HG03442 (cell line): ENCODE measurements at regions not wholly inside any gene's neighbourhood (a gene's known extent, or its start where the extent isn't known, plus 50 kb on each side); places are given as distances from the start of the nearest gene placed in this dataset.
"Not testable (repeated sequence)": the region's sequence is repeated elsewhere in the genome, so short reads cannot be mapped to it uniquely, and the experiment has no call there.

Experiments used
- ATAC-seq: cut with Tn5 transposase; IDR thresholded peaks from one replicate; pipeline ENCODE4 v1.9.1; 2021; ENCODE audit warnings: mild to moderate bottlenecking, moderate library complexity; ENCODE audit not compliant: unreplicated experiment

DNA sequence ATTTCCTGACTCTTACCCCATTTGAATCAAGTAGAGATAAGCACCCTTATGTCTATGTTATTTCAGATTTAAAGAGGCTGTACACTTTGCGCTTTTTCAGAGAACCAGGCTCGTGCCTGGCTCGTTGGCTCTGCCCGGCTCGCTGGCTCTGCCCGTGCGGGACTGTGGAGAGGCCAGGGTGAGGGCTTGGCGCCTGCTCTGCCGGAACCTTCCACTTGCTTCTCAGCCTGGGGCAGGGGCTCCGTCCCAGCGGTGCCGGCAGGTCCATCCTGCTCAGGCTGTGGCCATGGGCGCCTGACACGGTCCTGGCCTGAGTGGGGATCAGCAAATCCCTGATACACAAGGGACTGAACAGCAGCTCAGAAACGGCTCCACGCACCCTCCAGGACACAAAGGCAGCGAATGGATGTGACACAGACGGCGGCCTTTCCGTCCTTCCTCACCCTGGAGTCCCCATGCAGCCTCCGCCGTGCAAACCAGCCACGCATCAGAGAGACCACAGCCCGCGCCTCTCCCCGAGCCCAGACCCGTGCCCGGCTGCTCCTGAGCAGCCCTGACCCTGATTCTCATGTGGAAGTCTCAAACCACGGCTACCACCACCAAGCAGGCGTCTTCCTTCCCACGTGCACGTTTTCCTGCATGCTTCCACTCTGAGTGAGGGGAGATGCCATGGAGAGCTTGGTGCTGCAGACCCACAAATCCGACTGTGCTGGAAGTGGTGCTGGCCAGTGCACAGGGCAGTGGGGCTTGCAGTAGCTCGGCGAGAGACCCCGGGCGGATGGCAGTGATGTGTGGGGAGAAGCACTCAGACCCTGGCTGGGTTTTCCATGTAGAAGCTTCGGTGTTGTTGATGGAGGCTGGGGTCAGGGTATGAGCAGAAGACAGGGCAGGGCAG lies 233.9 kb downstream of the ERMARD start:
- ATAC-seq = no peak

DNA sequence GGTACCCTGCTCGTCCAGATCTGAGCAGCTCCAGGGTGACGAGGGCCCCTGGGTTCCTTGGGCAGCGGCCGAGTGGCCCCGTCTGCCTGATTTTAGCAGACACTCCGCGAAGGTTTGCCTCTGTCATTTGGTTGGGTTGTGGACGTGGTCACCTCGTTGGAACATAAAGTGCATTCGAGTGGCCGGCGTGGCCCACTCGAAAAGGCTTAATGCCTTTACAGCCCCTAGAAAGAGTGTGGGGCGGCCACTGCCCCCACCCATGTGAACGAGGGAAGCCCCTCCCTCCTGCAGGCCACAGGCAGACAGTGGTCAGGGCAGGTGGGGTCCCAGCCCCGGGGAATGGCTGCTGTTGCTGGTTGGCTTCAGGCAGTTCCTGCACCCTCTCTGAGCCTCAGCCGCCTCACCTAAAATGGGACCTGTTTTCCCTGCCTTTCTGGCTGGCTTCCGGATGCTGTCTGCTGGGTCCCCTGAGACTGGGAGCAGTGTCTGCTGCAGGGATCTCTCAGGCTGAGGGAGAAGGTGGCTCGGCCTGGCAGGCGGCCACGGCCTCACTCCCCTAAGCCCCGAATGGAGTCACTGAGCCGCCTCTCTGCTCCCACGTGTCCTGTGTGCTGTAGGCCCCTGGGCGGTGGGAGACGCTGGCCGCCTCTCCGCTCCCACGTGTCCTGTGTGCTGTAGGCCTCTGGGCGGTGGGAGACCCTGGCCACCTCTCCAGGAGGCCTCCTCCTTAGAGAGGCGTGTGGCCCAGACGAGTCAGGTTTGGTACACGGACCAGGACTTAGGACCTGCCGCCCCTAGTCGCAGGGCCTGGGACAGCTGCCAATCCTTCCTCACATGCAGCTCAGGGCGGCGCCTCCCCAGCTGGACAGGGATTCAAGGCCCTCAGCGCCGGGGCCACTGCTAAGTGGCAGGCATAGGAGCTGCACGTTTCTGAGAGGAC lies 233.0 kb downstream of the ERMARD start:
- ATAC-seq = no peak

- ATAC-seq = no peak
Measured at GRCh38 chr6:169983651-169984050, 232.2 kb downstream of the ERMARD start.

DNA sequence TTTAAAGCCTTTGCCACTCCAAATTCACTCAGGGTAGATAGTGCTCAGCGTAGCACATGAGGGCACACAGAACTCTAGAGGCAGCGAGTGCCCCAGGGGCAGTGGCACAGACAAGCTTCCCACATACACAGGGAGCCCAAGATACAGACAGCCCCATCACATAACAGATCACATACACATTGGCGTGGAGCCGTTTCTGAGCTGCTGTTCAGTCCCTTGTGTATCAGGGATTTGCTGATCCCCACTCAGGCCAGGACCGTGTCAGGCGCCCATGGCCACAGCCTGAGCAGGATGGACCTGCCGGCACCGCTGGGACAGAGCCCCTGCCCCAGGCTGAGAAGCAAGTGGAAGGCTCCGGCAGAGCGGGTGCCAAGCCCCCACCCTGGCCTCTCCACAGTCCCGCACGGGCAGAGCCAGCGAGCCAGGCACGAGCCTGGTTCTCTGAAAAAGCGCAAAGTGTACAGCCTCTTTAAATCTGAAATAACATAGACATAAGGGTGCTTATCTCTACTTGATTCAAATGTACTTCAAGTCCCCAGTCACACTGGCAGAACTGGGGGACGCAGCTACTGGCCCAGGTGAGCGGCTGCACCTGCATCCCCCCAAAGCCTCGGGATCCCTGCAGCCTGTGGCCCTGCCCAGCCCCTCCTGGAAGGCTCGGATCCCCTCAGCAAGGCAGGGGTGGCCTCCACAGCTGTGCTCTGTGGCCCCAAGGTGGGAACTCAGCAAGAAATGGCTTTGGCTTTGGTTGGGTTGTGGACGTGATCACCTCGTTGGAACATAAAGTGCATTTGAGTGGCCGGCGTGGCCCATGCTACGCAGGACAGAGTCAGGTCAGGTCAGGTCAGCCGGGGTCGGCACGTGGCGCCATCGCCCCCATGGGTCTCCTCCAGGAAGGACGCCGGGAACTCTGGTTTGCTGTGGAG lies 231.3 kb downstream of the ERMARD start:
- ATAC-seq = no peak

DNA sequence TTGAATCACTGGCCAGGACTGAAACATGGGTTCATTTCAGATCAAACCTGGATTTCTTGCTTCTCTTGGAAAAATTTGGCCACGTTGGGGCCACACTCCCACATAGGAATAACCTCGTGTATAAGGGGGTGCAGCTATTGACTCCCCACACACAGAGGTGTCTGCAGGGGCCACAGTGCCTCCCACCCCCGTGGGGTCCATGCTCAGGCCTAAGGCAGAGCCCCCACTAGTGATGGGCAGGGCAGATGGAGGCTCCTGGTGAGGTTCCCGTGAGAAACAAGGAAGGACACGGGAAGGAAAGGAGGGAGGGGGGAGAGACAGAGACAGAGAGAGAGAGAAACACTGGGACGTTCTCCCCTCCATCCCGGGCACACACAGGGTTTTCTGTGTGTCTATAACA lies 230.5 kb downstream of the ERMARD start:
- no peak for ATAC-seq

- ATAC-seq = no peak
Measured at GRCh38 chr6:169981568-169981967, 230.1 kb downstream of the ERMARD start.

- ATAC-seq = no peak
Measured at GRCh38 chr6:169980826-169981450, 229.5 kb downstream of the ERMARD start.

- no peak for ATAC-seq
Measured at GRCh38 chr6:169979873-169980432, 228.5 kb downstream of the ERMARD start.

DNA sequence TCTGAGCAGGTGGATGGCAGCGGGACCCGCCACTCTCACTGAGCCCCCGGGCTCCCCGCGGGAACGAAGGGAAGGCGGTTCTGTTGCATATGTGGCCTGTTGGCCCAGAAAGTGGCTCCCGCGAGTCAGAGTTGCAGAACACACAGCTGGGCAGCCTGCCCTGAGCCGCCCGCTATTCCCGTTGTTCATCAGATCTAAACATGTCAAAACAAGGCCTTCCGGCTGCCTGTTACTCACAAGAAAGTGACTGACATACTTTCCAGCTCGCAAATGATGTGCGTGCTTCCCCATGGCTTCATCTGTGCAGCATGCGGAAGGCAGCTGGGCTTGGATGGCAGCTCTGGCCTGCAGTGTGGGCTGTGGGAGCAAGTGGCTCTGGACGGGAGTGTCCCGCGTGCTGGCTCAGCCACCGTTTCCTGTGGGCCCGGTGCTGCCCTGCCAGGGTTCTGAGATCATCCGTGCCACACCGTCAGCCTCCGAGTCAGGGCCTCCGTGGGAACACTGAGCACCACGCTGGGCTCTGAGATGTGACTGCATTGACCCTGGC lies 227.3 kb downstream of the ERMARD start:
- ATAC-seq = no peak

- no peak for ATAC-seq
Measured at GRCh38 chr6:169977434-169978265, 226.2 kb downstream of the ERMARD start.

GRCh38 chr6:169976301-169977081 lies 225.1 kb downstream of the ERMARD start:
- ATAC-seq = no peak

GRCh38 chr6:169975701-169976100 lies 224.3 kb downstream of the ERMARD start:
- ATAC-seq = no peak

DNA sequence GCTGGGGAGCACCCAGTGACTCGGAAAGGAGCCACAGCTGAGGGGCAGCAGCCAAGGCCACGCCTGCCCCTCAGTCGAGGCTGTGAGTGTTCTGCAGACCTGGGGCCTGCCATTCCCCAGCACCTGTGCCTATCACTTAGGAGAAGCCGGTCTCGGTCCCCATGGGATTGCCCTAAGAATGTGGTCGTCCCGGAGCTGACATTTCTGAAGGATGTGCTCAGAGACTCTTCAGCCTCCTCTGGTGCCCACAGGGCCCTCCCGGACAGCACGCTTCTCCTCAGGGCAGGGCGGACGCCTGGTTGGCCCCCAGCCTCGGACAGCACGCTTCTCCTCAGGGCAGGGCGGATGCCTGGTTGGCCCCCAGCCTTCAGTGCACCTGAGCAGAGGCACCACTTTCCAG lies 223.9 kb downstream of the ERMARD start:
- ATAC-seq = no peak

GRCh38 chr6:169974663-169975062 lies 223.2 kb downstream of the ERMARD start:
- no peak for ATAC-seq

GRCh38 chr6:169973588-169974467 lies 222.4 kb downstream of the ERMARD start:
- ATAC-seq = not testable (repeated sequence)

DNA sequence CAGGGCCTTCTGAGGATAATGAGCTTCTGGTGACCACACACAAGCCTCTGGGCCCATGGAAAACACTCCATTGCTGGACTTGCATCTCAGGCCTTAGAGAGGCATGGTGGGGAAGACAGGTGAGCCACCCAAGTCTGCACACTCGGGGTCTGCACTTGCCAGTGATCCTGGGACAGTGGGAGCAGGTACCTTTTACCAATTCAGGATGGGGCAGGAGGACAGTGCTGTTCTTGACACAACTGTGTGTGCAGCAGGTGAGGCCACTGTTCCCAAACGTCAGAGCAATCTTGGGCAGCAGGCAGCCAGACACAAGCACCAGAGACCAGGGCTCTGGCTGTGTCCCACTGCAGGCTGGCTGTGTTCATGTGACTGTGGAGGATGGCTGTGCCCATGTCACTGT lies 221.3 kb downstream of the ERMARD start:
- no peak for ATAC-seq

DNA sequence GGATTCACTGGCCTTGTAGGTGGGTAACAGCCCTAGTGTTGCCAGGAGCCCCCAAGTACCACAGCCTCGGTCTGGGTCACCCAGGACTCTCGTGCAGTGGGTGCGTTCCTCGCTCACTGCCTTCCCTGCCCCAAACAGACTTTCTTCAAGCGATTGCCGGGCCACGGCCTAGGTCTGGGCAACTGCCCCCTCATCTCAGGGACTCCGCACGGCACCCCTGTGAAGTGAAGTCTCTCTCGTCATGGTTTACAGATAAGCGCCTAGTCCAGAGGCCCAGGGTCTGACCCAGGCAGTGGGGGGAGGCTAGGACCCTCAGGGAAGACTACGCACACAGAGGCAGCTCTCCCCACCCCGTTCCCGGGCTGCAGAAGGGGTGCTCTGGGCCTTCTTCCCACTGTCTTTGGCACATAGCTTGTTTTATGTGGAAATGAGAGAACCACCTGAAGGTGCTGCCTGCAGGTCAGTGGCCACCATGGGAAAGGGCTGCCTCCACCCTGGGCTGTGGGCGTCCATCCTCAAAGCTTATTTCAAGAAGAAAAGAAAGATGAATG lies 220.8 kb downstream of the ERMARD start:
- ATAC-seq = no peak
